WTC11 (cell line): ENCODE measurements at regions not wholly inside any gene's neighbourhood (a gene's known extent, or its start where the extent isn't known, plus 50 kb on each side); places are given as distances from the start of the nearest gene placed in this dataset.

ENCODE experiments used
- CTCF ChIP-seq: fragments of 200-600 bp; IDR thresholded peaks from 2 replicates; pipeline ENCODE4 v1.8.0; 2022; ENCODE audit warnings: antibody characterized with exemption
- ESRRA ChIP-seq: sonication (generic); formaldehyde crosslinking; IDR thresholded peaks from 2 replicates; pipeline ENCODE4 v1.8.1; 2022; ENCODE audit warnings: mild to moderate bottlenecking, missing genetic modification reagents, borderline replicate concordance
- NFE2L1 ChIP-seq: sonication (generic); formaldehyde crosslinking; IDR thresholded peaks from 2 replicates; pipeline ENCODE4 v1.8.1; 2023; ENCODE audit warnings: missing genetic modification reagents
- TCF7 ChIP-seq: sonication (generic); formaldehyde crosslinking; IDR thresholded peaks from 2 replicates; pipeline ENCODE4 v1.8.0; 2022; ENCODE audit warnings: mild to moderate bottlenecking, low read depth, missing genetic modification reagents, moderate library complexity
- TP53 ChIP-seq: sonication (generic); formaldehyde crosslinking; IDR thresholded peaks from 2 replicates; pipeline ENCODE4 v1.8.1; 2023; ENCODE audit warnings: mild to moderate bottlenecking, missing genetic modification reagents
- ZBTB21 ChIP-seq: sonication (generic); formaldehyde crosslinking; IDR thresholded peaks from 2 replicates; pipeline ENCODE4 v1.8.1; 2023; ENCODE audit warnings: mild to moderate bottlenecking, missing genetic modification reagents, borderline replicate concordance
- ZNF121 ChIP-seq: sonication (generic); formaldehyde crosslinking; IDR thresholded peaks from 2 replicates; pipeline ENCODE4 v1.8.0; 2023; ENCODE audit warnings: missing genetic modification reagents
- TF ChIP-seq, protein P1 (sequence below): sonication (generic); formaldehyde crosslinking; IDR thresholded peaks from 2 replicates; pipeline ENCODE4 v1.8.1; 2023; ENCODE audit warnings: mild to moderate bottlenecking, missing genetic modification reagents, moderate library complexity

DNA sequence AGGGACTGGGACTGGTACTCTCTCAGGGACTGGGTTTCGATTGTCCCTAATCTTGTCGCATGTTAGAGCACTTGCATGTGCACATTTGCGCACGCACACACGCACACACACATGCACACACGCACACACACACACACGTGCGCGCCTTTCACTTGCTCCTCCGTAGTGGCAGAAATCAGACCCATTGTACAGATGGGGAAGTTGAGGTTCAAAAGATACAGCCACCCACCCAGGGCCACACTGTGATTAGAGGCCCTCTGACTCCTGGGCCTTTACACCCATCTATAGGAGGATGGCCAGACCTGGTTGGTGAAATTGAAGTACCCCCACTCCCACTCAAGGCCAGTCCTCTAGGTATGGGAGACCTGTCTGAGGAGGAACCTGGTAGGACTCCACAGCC is 167.8 kb upstream of the LHX5 start:
- no peak for TF ChIP-seq ESRRA
- TF ChIP-seq TP53 (CRISPR knock-in tag), result no peak
- no peak for TF ChIP-seq ZNF121 (CRISPR knock-in tag)
- TF ChIP-seq CTCF, result no peak
- TF ChIP-seq, protein P1, sequence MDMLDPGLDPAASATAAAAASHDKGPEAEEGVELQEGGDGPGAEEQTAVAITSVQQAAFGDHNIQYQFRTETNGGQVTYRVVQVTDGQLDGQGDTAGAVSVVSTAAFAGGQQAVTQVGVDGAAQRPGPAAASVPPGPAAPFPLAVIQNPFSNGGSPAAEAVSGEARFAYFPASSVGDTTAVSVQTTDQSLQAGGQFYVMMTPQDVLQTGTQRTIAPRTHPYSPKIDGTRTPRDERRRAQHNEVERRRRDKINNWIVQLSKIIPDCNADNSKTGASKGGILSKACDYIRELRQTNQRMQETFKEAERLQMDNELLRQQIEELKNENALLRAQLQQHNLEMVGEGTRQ (CRISPR knock-in tag), result no peak
- TF ChIP-seq ZBTB21 (CRISPR knock-in tag), result no peak
- TF ChIP-seq NFE2L1 (CRISPR knock-in tag), result no peak
- no peak for TF ChIP-seq TCF7
